IMR-90 (cell line): ENCODE measurements at regions not wholly inside any gene's neighbourhood (a gene's known extent, or its start where the extent isn't known, plus 50 kb on each side); places are given as distances from the start of the nearest gene placed in this dataset.
"Not testable (repeated sequence)": the region's sequence is repeated elsewhere in the genome, so short reads cannot be mapped to it uniquely, and the experiment has no call there.

Source experiments
- ATAC-seq: fragments of 200-7000 bp; cut with Tn5 transposase; 2 replicates; pipeline ENCODE4 v1.9.1; 2020; ENCODE audit warnings: low read depth, mild to moderate bottlenecking, moderate library complexity
- BruUV-seq: library from RNA; stranded (reverse); fragments of 400-500 nt; replicated peaks from 2 replicates; lab custom pipeline; 2021; lab: Mats Ljungman, UMichigan
- CTCF ChIA-PET: fragments of 300-600 bp; formaldehyde crosslinking; extraction: SDS; loops from one replicate; lab custom pipeline; 2021; ENCODE audit warnings: antibody characterized with exemption; lab: Yijun Ruan, JAX
- POLR2A ChIA-PET: fragments of 300-600 bp; sonication (Branson Sonifier 250); formaldehyde crosslinking; loops from one replicate; lab custom pipeline; 2022; ENCODE audit warnings: antibody characterized with exemption; ENCODE audit not compliant: unreplicated experiment; lab: Charles Lee
- DNase-seq: peaks from one replicate; pipeline ENCODE4 v3.0.0; 2013
- H2AFZ ChIP-seq: replicated peaks from 2 replicates; pipeline ENCODE3; 2013; ENCODE audit warnings: low read length, mild to moderate bottlenecking; ENCODE audit not compliant: poor library complexity
- H2AK5ac ChIP-seq: 2 replicates; pipeline ENCODE4 v1.6.1; 2013; ENCODE audit warnings: low read depth, low read length, inconsistent platforms
- H2AK9ac ChIP-seq: replicated peaks from 2 replicates; pipeline ENCODE3; 2013; ENCODE audit warnings: mild to moderate bottlenecking, low read depth, low read length, moderate library complexity; ENCODE audit not compliant: poor library complexity
- H2BK120ac ChIP-seq: 2 replicates; pipeline ENCODE4 v1.6.1; 2013; ENCODE audit warnings: low read depth, low read length, inconsistent platforms
- H2BK15ac ChIP-seq: 3 replicates; pipeline ENCODE4 v1.6.1; 2013; ENCODE audit warnings: low read depth, low read length, inconsistent platforms
- H2BK20ac ChIP-seq: 2 replicates; pipeline ENCODE4 v1.6.1; 2013; ENCODE audit warnings: low read depth, mild to moderate bottlenecking, inconsistent platforms, low read length, moderate library complexity
- H2BK5ac ChIP-seq: 2 replicates; pipeline ENCODE4 v1.6.1; 2013; ENCODE audit warnings: mild to moderate bottlenecking, low read depth, low read length, inconsistent platforms; ENCODE audit not compliant: poor library complexity, severe bottlenecking
- H3K14ac ChIP-seq: replicated peaks from 2 replicates; pipeline ENCODE4 v1.6.1; 2013; ENCODE audit warnings: low read depth, low read length, inconsistent platforms
- H3K18ac ChIP-seq: 2 replicates; pipeline ENCODE4 v1.6.1; 2013; ENCODE audit warnings: low read depth, low read length, control low read depth
- H3K23ac ChIP-seq: 2 replicates; pipeline ENCODE4 v1.6.1; 2013; ENCODE audit warnings: low read depth, low read length, inconsistent platforms
- H3K27ac ChIP-seq: 2 replicates; pipeline ENCODE4 v1.5.1; 2013; ENCODE audit warnings: mild to moderate bottlenecking, control low read depth, low read length; ENCODE audit not compliant: insufficient read depth
- H3K27me3 ChIP-seq: 2 replicates; pipeline ENCODE4 v1.6.1; 2013; ENCODE audit warnings: low read length; ENCODE audit not compliant: control insufficient read depth, insufficient read depth
- H3K36me3 ChIP-seq: 2 replicates; pipeline ENCODE4 v1.6.1; 2013; ENCODE audit warnings: low read length, mixed read lengths; ENCODE audit not compliant: control insufficient read depth, insufficient read depth
- H3K4ac ChIP-seq: 2 replicates; pipeline ENCODE4 v1.6.1; 2013; ENCODE audit warnings: low read depth, low read length, inconsistent platforms
- H3K4me1 ChIP-seq: 2 replicates; pipeline ENCODE4 v1.6.1; 2013; ENCODE audit warnings: low read length, mixed read lengths; ENCODE audit not compliant: control insufficient read depth, insufficient read depth
- H3K4me2 ChIP-seq: 2 replicates; pipeline ENCODE4 v1.6.1; 2013; ENCODE audit warnings: low read depth, mild to moderate bottlenecking, control low read depth, low read length, moderate library complexity
- H3K4me3 ChIP-seq: 2 replicates; pipeline ENCODE4 v1.5.1; 2013; ENCODE audit warnings: low read depth, mild to moderate bottlenecking, control low read depth, low read length, moderate library complexity; ENCODE audit not compliant: insufficient read depth
- H3K56ac ChIP-seq: 2 replicates; pipeline ENCODE4 v1.6.1; 2013; ENCODE audit warnings: low read length, inconsistent platforms; ENCODE audit not compliant: insufficient read depth; ENCODE audit errors: extremely low read depth
- H3K79me1 ChIP-seq, 2 experiments: 2 replicates each; pipeline ENCODE4 v1.6.1; 2013; ENCODE audit warnings: low read length in 2 of 2, inconsistent platforms in 1 of 2, low read depth in 1 of 2
- H3K9ac ChIP-seq: 2 replicates; pipeline ENCODE4 v1.6.1; 2013; ENCODE audit warnings: low read depth, low read length, control low read depth
- H3K9me1 ChIP-seq: 2 replicates; pipeline ENCODE4 v1.6.1; 2013; ENCODE audit warnings: low read length, inconsistent platforms; ENCODE audit not compliant: insufficient read depth
- H3K9me3 ChIP-seq: 2 replicates; pipeline ENCODE4 v1.6.1; 2013; ENCODE audit warnings: low read length; ENCODE audit not compliant: control insufficient read depth, insufficient read depth
- H4K20me1 ChIP-seq: 2 replicates; pipeline ENCODE4 v1.6.1; 2013; ENCODE audit warnings: low read length, inconsistent platforms; ENCODE audit not compliant: insufficient read depth
- H4K5ac ChIP-seq: 2 replicates; pipeline ENCODE4 v1.6.1; 2013; ENCODE audit warnings: mild to moderate bottlenecking, low read depth, low read length, control low read depth
- H4K8ac ChIP-seq, 2 experiments: 2 replicates each; pipeline ENCODE4 v1.6.1; 2013; ENCODE audit warnings: low read depth in 2 of 2, low read length in 2 of 2, control low read depth in 1 of 2, inconsistent platforms in 1 of 2
- H4K91ac ChIP-seq: 2 replicates; pipeline ENCODE4 v1.6.1; 2013; ENCODE audit warnings: low read depth, low read length, inconsistent platforms; ENCODE audit not compliant: insufficient read depth
- WGBS, 2 experiments: methylation state at CpG; one replicate each; pipeline versions ENCODE4 v1.1.5 to v1.1.7; 2013; ENCODE audit warnings: missing lambda C conversion rate in 2 of 2; ENCODE audit not compliant: insufficient read length in 1 of 2; ENCODE audit errors: extremely low coverage in 2 of 2; 5-methylcytosine and 5-hydroxymethylcytosine counted together
- dilution Hi-C: fragments of 300-500 bp; cut with HindIII; formaldehyde crosslinking; loops from one replicate; pipeline ENCODE4 v1.14.3; 2018; ENCODE audit warnings: low sequenced_read_pairs; ENCODE audit not compliant: unreplicated experiment
- in situ Hi-C: fragments of 300-500 bp; cut with MboI; formaldehyde crosslinking; loops from 3 replicates; pipeline ENCODE4 v1.14.3; 2019; ENCODE audit warnings: low sequenced_read_pairs, inconsistent platforms, mixed read lengths
- intact Hi-C: fragments of 100-400 bp; cut with micrococcal nuclease; formaldehyde crosslinking; loops from 2 replicates; pipeline ENCODE4 v1.10.0; 2022

DNA sequence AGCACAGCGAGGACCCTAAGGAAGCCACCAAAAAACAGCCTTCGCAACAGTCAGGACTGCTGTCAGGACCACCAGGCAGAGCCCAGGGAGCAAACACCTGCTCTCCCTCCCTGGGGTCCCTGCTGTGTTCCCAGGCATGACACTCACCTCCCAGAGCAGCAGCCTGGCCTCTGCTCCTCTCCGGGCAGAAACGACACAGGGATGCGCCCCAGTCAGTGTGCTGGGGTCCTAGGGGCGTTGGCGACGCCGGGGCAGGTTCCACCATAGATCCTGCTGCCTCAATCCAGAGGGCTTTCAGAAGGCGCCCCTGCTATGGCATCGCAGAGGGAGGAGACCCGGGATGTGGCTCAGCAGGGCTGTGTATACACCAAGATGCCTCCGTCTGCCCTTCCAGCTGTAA lies 169.7 kb upstream of the FOXD4L5 start:
- H2BK15ac ChIP-seq, H3K4ac ChIP-seq, H4K91ac ChIP-seq, H3K23ac ChIP-seq, H2BK20ac ChIP-seq, H2BK5ac ChIP-seq, H3K4me1 ChIP-seq, H4K8ac ChIP-seq, ATAC-seq, H3K4me2 ChIP-seq, H3K9ac ChIP-seq, H2AK9ac ChIP-seq, H2AK5ac ChIP-seq, BruUV-seq, H4K5ac ChIP-seq, H2BK120ac ChIP-seq, H2AFZ ChIP-seq, H3K56ac ChIP-seq, H3K27me3 ChIP-seq, H3K9me3 ChIP-seq, H3K4me3 ChIP-seq, CTCF ChIA-PET, H3K18ac ChIP-seq, intact Hi-C loops, H3K79me1 ChIP-seq, dilution Hi-C loops, H3K27ac ChIP-seq, in situ Hi-C loops, H4K20me1 ChIP-seq, H3K9me1 ChIP-seq, POLR2A ChIA-PET, H3K36me3 ChIP-seq, DNase-seq, H3K14ac ChIP-seq: not testable (repeated sequence)
- no CpG with 5 or more reads among the region's 13 CpGs for WGBS, 2 experiments

DNA sequence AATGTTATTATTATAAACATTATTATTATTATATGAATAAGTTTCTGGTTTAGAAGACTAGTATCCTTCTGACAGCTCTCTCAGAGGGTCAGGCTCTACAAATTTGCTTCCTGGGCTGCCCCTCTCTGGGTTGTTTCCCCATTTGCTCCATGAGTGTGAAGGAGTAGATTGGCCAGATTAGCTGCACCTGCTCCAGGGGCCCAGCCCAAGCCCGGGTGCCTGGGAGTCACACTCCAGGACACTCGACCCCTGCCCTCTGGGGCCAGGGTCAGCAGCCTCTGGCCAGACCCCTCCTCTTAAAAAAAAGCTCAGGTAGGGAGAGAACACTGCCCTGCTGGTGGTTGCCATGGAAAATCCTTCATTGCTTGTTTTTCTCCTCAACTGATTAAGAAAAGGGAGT lies 169.0 kb upstream of the FOXD4L5 start:
- H4K20me1 ChIP-seq, H3K9me3 ChIP-seq, H3K9ac ChIP-seq, H3K4me1 ChIP-seq, H3K27me3 ChIP-seq, H4K8ac ChIP-seq, H3K9me1 ChIP-seq, H3K4me2 ChIP-seq, in situ Hi-C loops, H2BK120ac ChIP-seq, H3K27ac ChIP-seq, ATAC-seq, H2BK5ac ChIP-seq, H3K36me3 ChIP-seq, H4K5ac ChIP-seq, DNase-seq, H4K91ac ChIP-seq, BruUV-seq, dilution Hi-C loops, H3K4ac ChIP-seq, H2BK15ac ChIP-seq, H2AFZ ChIP-seq, POLR2A ChIA-PET, H3K56ac ChIP-seq, H3K18ac ChIP-seq, H2BK20ac ChIP-seq, H3K14ac ChIP-seq, H2AK9ac ChIP-seq, CTCF ChIA-PET, H3K23ac ChIP-seq, H2AK5ac ChIP-seq, H3K4me3 ChIP-seq, intact Hi-C loops, H3K79me1 ChIP-seq: not testable (repeated sequence)
- no CpG with 5 or more reads among the region's 2 CpGs for WGBS, 2 experiments
